OCI-M2 (cell line): ENCODE measurements at regions not wholly inside any gene's neighbourhood (a gene's known extent, or its start where the extent isn't known, plus 50 kb on each side); places are given as distances from the start of the nearest gene placed in this dataset.
"Not testable (repeated sequence)": the region's sequence is repeated elsewhere in the genome, so short reads cannot be mapped to it uniquely, and the experiment has no call there.

ENCODE experiments used
- DNase-seq: peaks from one replicate; lab custom pipeline; 2025; ENCODE audit not compliant: unreplicated experiment; lab: John Stamatoyannopoulos, UW

GRCh38 chr14:96683562-96684289 lies 113.5 kb upstream of the VRK1 start:
- DNase-seq, result no peak

GRCh38 chr14:96686126-96686525 lies 111.1 kb upstream of the VRK1 start:
- DNase-seq, result no peak

GRCh38 chr14:96688629-96689028 lies 108.6 kb upstream of the VRK1 start:
- DNase-seq, result no peak

- DNase-seq, result no peak
Observed at GRCh38 chr14:96690713-96691383, 106.3 kb upstream of the VRK1 start.

GRCh38 chr14:96693252-96693820 lies 103.8 kb upstream of the VRK1 start:
- no peak for DNase-seq

GRCh38 chr14:96693987-96694386 lies 103.2 kb upstream of the VRK1 start:
- DNase-seq, result no peak

GRCh38 chr14:96698960-96699539 lies 98.1 kb upstream of the VRK1 start:
- DNase-seq, result no peak

- DNase-seq, result no peak
Observed at GRCh38 chr14:96699666-96700065, 97.5 kb upstream of the VRK1 start.

GRCh38 chr14:96702831-96703230 lies 94.4 kb upstream of the VRK1 start:
- DNase-seq, result no peak

GRCh38 chr14:96705422-96706092 lies 91.6 kb upstream of the VRK1 start:
- no peak for DNase-seq

GRCh38 chr14:96706893-96707292 lies 90.3 kb upstream of the VRK1 start:
- DNase-seq, result no peak

GRCh38 chr14:96710060-96710666 lies 87.0 kb upstream of the VRK1 start:
- no peak for DNase-seq

GRCh38 chr14:96711559-96712267 lies 85.5 kb upstream of the VRK1 start:
- no peak for DNase-seq

GRCh38 chr14:96713426-96713825 lies 83.8 kb upstream of the VRK1 start:
- no peak for DNase-seq

GRCh38 chr14:96714537-96714936 lies 82.6 kb upstream of the VRK1 start:
- not testable (repeated sequence) for DNase-seq

- no peak for DNase-seq
Observed at GRCh38 chr14:96717116-96717515, 80.1 kb upstream of the VRK1 start.

GRCh38 chr14:96718407-96718806 lies 78.8 kb upstream of the VRK1 start:
- DNase-seq, result no peak

- DNase-seq, result not testable (repeated sequence)
Observed at GRCh38 chr14:96720702-96721101, 76.5 kb upstream of the VRK1 start.

- DNase-seq, result no peak
Observed at GRCh38 chr14:96722736-96723135, 74.4 kb upstream of the VRK1 start.

- DNase-seq, result no peak
Observed at GRCh38 chr14:96723946-96724345, 73.2 kb upstream of the VRK1 start.
